Stimulated activated naive CD8-positive, alpha-beta T cell treated with anti-CD3 and anti-CD28 coated beads, Interleukin-15, Interleukin-2, amounts not matched to agents 100 U/mL and 50 U/mL, for 24 hours (primary cell): ENCODE measurements at regions not wholly inside any gene's neighbourhood (a gene's known extent, or its start where the extent isn't known, plus 50 kb on each side); places are given as distances from the start of the nearest gene placed in this dataset.

Experiments used
- ATAC-seq: fragments of 150-1000 bp; cut with Tn5 transposase; one replicate; pipeline ENCODE4 v1.10.0; 2021
- DNase-seq: peaks from one replicate; pipeline ENCODE4 v3.0.0; 2021

- no peak for ATAC-seq
Measured at GRCh38 chr22:48251629-48252028, 1489.2 kb downstream of the TBC1D22A start.

GRCh38 chr22:48250937-48251530 lies 1488.6 kb downstream of the TBC1D22A start:
- ATAC-seq, result no peak
- no peak for DNase-seq

More at GRCh38 chr22:48251629-48252028, 1489.2 kb downstream of the TBC1D22A start:
- no peak for DNase-seq

- peak; percentile 23 for ATAC-seq
- no peak for DNase-seq
Measured at GRCh38 chr22:48250286-48250895, 1487.9 kb downstream of the TBC1D22A start.

GRCh38 chr22:48249713-48250268 lies 1487.3 kb downstream of the TBC1D22A start:
- ATAC-seq, result no peak
- DNase-seq, result no peak

- ATAC-seq (no peak), DNase-seq (no peak)
Measured at GRCh38 chr22:48248901-48249455, 1486.5 kb downstream of the TBC1D22A start.

- DNase-seq, result no peak
- no peak for ATAC-seq
Measured at GRCh38 chr22:48247829-48248228, 1485.4 kb downstream of the TBC1D22A start.

- no peak for DNase-seq
- no peak for ATAC-seq
Measured at GRCh38 chr22:48245196-48245485, 1482.7 kb downstream of the TBC1D22A start.

GRCh38 chr22:48244388-48245195 lies 1482.1 kb downstream of the TBC1D22A start:
- ATAC-seq (no peak), DNase-seq (no peak)

GRCh38 chr22:48242461-48242864 lies 1480.0 kb downstream of the TBC1D22A start:
- ATAC-seq (no peak), DNase-seq (no peak)

- ATAC-seq, result no peak
- no peak for DNase-seq
Measured at GRCh38 chr22:48241658-48242057, 1479.2 kb downstream of the TBC1D22A start.

GRCh38 chr22:48240935-48241230 lies 1478.4 kb downstream of the TBC1D22A start:
- DNase-seq (no peak), ATAC-seq (no peak)

GRCh38 chr22:48240148-48240934 lies 1477.9 kb downstream of the TBC1D22A start:
- ATAC-seq (no peak), DNase-seq (no peak)

- no peak for DNase-seq
- ATAC-seq, result no peak
Measured at GRCh38 chr22:48239461-48240147, 1477.2 kb downstream of the TBC1D22A start.

GRCh38 chr22:48238966-48239365 lies 1476.5 kb downstream of the TBC1D22A start:
- DNase-seq, result no peak
- ATAC-seq, result no peak

GRCh38 chr22:48238284-48238915 lies 1476.0 kb downstream of the TBC1D22A start:
- DNase-seq (no peak), ATAC-seq (no peak)

GRCh38 chr22:48237466-48238283 lies 1475.2 kb downstream of the TBC1D22A start:
- DNase-seq (no peak), ATAC-seq (no peak)

GRCh38 chr22:48236261-48236660 lies 1473.8 kb downstream of the TBC1D22A start:
- no peak for ATAC-seq
- no peak for DNase-seq

GRCh38 chr22:48235744-48236143 lies 1473.3 kb downstream of the TBC1D22A start:
- no peak for ATAC-seq
- DNase-seq, result no peak

- ATAC-seq, result no peak
Measured at GRCh38 chr22:48234011-48234410, 1471.6 kb downstream of the TBC1D22A start.

GRCh38 chr22:48233586-48233985 lies 1471.1 kb downstream of the TBC1D22A start:
- no peak for DNase-seq
- ATAC-seq, result no peak

More at GRCh38 chr22:48234011-48234410, 1471.6 kb downstream of the TBC1D22A start:
- no peak for DNase-seq
